Ishikawa (cell line): ENCODE measurements at regions not wholly inside any gene's neighbourhood (a gene's known extent, or its start where the extent isn't known, plus 50 kb on each side); places are given as distances from the start of the nearest gene placed in this dataset.

Source experiments
- CEBPB ChIP-seq: IDR thresholded peaks from 2 replicates; pipeline ENCODE4 v1.6.1; 2012
- CREB1 ChIP-seq: IDR thresholded peaks from 2 replicates; pipeline ENCODE4 v1.6.1; 2012; ENCODE audit warnings: low read depth
- EGR1 ChIP-seq: IDR thresholded peaks from 2 replicates; pipeline ENCODE4 v1.6.1; 2012
- EP300 ChIP-seq: IDR thresholded peaks from 2 replicates; pipeline ENCODE4 v1.6.1; 2012; ENCODE audit warnings: borderline replicate concordance
- FOXM1 ChIP-seq: IDR thresholded peaks from 2 replicates; pipeline ENCODE4 v1.6.1; 2012; ENCODE audit warnings: low read depth, borderline replicate concordance
- NFIC ChIP-seq: IDR thresholded peaks from 2 replicates; pipeline ENCODE4 v1.6.1; 2012
- RAD21 ChIP-seq: IDR thresholded peaks from 2 replicates; pipeline ENCODE4 v1.6.1; 2012; ENCODE audit warnings: low read depth
- TAF1 ChIP-seq: IDR thresholded peaks from 2 replicates; pipeline ENCODE4 v1.6.1; 2012; ENCODE audit warnings: low read depth, mild to moderate bottlenecking
- TCF12 ChIP-seq: IDR thresholded peaks from 2 replicates; pipeline ENCODE4 v1.6.1; 2012; ENCODE audit warnings: low read depth
- TEAD4 ChIP-seq: IDR thresholded peaks from 2 replicates; pipeline ENCODE4 v1.6.1; 2012
- YY1 ChIP-seq: IDR thresholded peaks from 2 replicates; pipeline ENCODE4 v1.6.1; 2012; ENCODE audit warnings: low read depth
- ZBTB7A ChIP-seq: IDR thresholded peaks from 2 replicates; pipeline ENCODE4 v1.6.1; 2012; ENCODE audit warnings: low read depth
- TF ChIP-seq, protein P1 (sequence below): IDR thresholded peaks from 2 replicates; pipeline ENCODE4 v1.6.1; 2012
- TF ChIP-seq, protein P2 (sequence below): IDR thresholded peaks from 2 replicates; pipeline ENCODE4 v1.6.1; 2012
- TF ChIP-seq, protein P3 (sequence below): IDR thresholded peaks from 2 replicates; pipeline ENCODE4 v1.6.1; 2012; ENCODE audit warnings: low read depth, mild to moderate bottlenecking

DNA sequence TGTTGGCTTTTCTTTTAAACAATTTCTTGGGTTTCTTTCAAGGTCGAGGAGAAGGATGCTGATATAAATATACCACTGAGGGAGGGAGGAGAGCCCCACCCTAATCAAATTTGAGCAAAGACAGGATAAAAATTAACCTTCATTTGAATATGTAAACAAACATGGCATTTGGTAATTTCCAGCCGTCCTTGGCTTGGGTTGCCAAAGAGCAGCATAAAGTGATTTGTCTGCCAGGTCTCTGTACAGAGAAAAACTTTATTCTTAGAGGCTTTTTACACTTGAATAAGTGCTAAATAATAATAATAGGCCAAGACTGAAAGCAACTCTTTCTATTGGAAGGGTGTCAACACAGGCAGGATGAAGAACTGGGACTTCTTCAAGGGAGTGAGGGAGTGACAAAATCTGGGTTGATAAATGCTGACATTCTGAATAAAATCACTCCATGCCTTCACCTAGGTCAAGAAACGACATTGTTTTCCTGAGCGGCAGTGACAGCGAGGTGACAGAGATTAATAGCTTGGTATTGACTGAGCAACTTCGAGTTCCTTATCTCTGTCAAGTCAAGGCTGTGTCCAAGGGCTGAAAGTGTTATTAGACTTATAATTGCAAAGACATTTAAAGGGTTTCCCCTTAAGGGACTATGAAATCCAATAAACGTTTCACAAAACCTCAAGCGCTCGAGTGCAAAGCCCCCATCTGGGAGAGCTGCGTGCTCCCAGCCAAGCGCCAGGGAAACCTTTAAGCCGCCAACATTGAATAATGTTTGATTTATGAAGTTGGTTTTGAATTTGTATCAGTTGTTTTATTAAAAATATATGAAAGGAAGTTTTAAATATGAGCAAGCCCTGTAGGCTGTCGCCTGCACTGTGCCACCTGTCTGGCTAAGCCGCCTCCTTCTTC is 269.5 kb upstream of the N4BP1 start:
- TF ChIP-seq YY1 = no peak
- TF ChIP-seq RAD21 = no peak
- TF ChIP-seq, protein P1, sequence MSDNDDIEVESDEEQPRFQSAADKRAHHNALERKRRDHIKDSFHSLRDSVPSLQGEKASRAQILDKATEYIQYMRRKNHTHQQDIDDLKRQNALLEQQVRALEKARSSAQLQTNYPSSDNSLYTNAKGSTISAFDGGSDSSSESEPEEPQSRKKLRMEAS = no peak
- no peak for TF ChIP-seq ZBTB7A
- TF ChIP-seq, protein P2, sequence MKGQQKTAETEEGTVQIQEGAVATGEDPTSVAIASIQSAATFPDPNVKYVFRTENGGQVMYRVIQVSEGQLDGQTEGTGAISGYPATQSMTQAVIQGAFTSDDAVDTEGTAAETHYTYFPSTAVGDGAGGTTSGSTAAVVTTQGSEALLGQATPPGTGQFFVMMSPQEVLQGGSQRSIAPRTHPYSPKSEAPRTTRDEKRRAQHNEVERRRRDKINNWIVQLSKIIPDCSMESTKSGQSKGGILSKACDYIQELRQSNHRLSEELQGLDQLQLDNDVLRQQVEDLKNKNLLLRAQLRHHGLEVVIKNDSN = no peak
- no peak for TF ChIP-seq EGR1
- no peak for TF ChIP-seq CREB1
- no peak for TF ChIP-seq TCF12
- TF ChIP-seq TEAD4 = no peak
- no peak for TF ChIP-seq EP300
- TF ChIP-seq CEBPB = no peak
- TF ChIP-seq FOXM1 = no peak
- TF ChIP-seq, protein P3, sequence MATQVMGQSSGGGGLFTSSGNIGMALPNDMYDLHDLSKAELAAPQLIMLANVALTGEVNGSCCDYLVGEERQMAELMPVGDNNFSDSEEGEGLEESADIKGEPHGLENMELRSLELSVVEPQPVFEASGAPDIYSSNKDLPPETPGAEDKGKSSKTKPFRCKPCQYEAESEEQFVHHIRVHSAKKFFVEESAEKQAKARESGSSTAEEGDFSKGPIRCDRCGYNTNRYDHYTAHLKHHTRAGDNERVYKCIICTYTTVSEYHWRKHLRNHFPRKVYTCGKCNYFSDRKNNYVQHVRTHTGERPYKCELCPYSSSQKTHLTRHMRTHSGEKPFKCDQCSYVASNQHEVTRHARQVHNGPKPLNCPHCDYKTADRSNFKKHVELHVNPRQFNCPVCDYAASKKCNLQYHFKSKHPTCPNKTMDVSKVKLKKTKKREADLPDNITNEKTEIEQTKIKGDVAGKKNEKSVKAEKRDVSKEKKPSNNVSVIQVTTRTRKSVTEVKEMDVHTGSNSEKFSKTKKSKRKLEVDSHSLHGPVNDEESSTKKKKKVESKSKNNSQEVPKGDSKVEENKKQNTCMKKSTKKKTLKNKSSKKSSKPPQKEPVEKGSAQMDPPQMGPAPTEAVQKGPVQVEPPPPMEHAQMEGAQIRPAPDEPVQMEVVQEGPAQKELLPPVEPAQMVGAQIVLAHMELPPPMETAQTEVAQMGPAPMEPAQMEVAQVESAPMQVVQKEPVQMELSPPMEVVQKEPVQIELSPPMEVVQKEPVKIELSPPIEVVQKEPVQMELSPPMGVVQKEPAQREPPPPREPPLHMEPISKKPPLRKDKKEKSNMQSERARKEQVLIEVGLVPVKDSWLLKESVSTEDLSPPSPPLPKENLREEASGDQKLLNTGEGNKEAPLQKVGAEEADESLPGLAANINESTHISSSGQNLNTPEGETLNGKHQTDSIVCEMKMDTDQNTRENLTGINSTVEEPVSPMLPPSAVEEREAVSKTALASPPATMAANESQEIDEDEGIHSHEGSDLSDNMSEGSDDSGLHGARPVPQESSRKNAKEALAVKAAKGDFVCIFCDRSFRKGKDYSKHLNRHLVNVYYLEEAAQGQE = no peak

DNA sequence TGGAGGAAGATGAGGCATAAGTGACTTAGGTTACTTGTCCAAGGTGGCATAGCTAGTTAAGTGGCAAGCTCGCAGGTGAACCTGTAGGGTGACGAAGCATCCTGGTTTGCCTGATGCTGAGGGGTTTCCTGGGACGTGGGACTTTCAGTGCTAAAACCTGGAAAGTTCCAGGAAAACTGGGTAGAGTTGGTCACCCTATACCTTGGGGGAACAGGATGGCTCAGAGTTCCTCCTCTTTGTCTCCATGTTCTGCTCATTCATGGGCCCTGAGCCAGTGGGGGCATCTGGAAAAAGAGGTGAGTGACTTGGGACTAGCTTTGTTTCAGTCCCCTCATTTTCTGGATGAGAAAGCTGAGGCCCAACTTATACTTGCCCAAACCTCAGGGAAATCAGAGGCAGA is 268.0 kb upstream of the N4BP1 start:
- no peak for TF ChIP-seq FOXM1
- TF ChIP-seq, protein P3 = no peak
- no peak for TF ChIP-seq TEAD4
- TF ChIP-seq, protein P2 = no peak

DNA sequence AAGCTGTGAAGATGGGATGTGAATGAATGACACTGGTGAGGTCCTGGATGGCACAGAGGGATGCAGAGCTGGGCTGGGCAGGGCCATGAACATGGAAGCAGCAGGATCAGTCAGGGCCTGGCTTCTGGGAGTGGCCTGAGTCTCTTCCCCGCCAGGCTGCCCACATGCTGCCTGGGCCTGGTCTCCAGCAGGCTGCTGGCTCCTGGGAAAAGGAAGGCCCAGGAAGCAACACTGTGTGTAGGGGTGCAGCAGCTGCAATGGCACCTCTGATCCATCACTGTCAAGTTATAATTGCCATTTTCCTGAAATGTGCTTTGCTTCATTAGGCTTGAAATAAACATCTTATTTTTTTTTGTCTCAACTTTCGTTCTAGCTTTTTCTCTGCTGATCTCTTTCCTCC is 260.2 kb upstream of the N4BP1 start:
- TF ChIP-seq TCF12 (no peak), YY1 (no peak), TEAD4 (no peak)
- TF ChIP-seq, protein P3 = no peak
- TF ChIP-seq, protein P2 = no peak
- TF ChIP-seq, protein P1 = no peak

DNA sequence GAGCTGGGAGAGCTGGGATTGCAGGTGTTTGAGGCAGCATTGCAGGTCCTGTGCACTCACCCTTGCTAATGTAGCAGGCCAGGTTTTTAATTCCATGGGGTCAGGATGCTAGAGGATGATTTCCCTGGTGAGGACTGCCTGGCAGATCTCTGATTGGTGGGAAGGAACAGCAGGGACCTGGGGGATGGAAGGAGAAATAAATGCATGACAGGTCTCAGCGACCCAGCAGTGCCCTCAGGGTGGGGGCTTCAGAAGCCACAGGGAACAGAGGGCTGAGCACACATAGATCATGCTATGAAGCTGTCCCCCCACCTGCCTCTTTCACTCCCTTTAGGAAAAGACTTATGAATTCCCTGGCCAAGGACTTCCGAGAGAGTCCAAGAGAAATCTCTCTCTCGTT is 255.5 kb upstream of the N4BP1 start:
- TF ChIP-seq EP300 (no peak), FOXM1 (no peak), CREB1 (no peak), TEAD4 (no peak), NFIC (no peak), EGR1 (no peak), TCF12 (no peak), YY1 (no peak), TAF1 (no peak), RAD21 (no peak), CEBPB (no peak), ZBTB7A (no peak)
- TF ChIP-seq, protein P1 = no peak
- TF ChIP-seq, protein P3 = no peak
